Small intestine (tissue), 7 donors: ENCODE measurements at regions not wholly inside any gene's neighbourhood (a gene's known extent, or its start where the extent isn't known, plus 50 kb on each side); places are given as distances from the start of the nearest gene placed in this dataset.

Source experiments
- DNase-seq, 2 donors: peaks; one replicate each; pipeline versions ENCODE4 v3.0.0 to v3.0.0-alpha.2; 2013
- FAIRE-seq: peaks from 2 replicates; lab custom pipeline; 2012; peaks lifted over from hg19 to GRCh38; lab: Jason Lieb, UNC
- H3K27ac ChIP-seq, 3 donors: one replicate each; pipeline ENCODE4 v1.5.1; 2013; ENCODE audit warnings: low read length in 2 of 3, mild to moderate bottlenecking in 2 of 3, control low read depth in 1 of 3, inconsistent platforms in 1 of 3, low read depth in 1 of 3, moderate library complexity in 1 of 3
- H3K27me3 ChIP-seq, 3 donors: one replicate each; pipeline ENCODE4 v1.6.1; 2013; ENCODE audit warnings: low read length in 3 of 3, inconsistent platforms in 1 of 3; ENCODE audit not compliant: control insufficient read depth in 3 of 3, insufficient read depth in 3 of 3
- H3K36me3 ChIP-seq, 3 donors: one replicate each; pipeline ENCODE4 v1.6.1; 2013; ENCODE audit warnings: low read length in 3 of 3, inconsistent platforms in 1 of 3, low read depth in 1 of 3, mild to moderate bottlenecking in 1 of 3, moderate library complexity in 1 of 3; ENCODE audit not compliant: control insufficient read depth in 3 of 3, insufficient read depth in 2 of 3
- H3K4me1 ChIP-seq, 3 donors: one replicate each; pipeline ENCODE4 v1.6.1; 2013; ENCODE audit warnings: low read length in 2 of 3, inconsistent platforms in 1 of 3, low read depth in 1 of 3, mild to moderate bottlenecking in 1 of 3, moderate library complexity in 1 of 3; ENCODE audit not compliant: control insufficient read depth in 3 of 3, insufficient read depth in 2 of 3
- H3K4me3 ChIP-seq, 3 donors: one replicate each; pipeline ENCODE4 v1.5.1; 2013; ENCODE audit warnings: low read length in 3 of 3, control low read depth in 1 of 3, inconsistent platforms in 1 of 3, low read depth in 1 of 3, mild to moderate bottlenecking in 1 of 3, moderate library complexity in 1 of 3
- H3K9me3 ChIP-seq, 2 donors: one replicate each; pipeline ENCODE4 v1.6.1; 2013; ENCODE audit warnings: low read depth in 1 of 2, low read length in 1 of 2; ENCODE audit not compliant: control insufficient read depth in 2 of 2, insufficient read depth in 1 of 2
- WGBS, 3 donors: extraction: QIAGEN DNeasy Blood & Tissue Kit; methylation state at CpG; one replicate each; pipeline ENCODE4 v1.1.7; 2013; 5-methylcytosine and 5-hydroxymethylcytosine counted together
- donor health status: healthy with polysubstance abuse.
- donor health status: control.
- donor health status: control.
- donor health status: Bipolar disorder and iron deficiency.
- donor health status: healthy.

DNA sequence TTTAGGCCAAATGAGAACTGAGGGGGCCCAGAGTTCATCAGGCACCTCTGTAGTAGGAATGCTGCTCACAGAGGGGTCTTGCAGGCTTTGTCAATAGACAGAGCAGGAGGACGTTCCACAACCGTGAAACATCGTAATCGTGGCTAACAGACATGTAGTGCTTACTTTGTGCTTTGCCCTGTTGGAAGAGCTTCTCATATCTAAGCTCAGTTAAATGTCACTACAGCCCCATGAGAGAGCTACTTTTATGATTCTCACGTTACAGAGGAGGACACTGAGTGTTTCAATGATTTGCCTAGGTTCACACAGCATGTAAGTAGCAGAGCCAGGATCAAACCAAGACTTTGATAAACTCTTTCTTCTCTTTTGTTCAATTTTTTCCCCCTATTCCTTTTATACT lies 136.6 kb downstream of the MYCN start:
- Histone ChIP-seq H3K9me3 (no peaks in the 10 kb centered on the region), H3K4me3 (no peak overlapping the region), H3K27ac (no peak overlapping the region), H3K4me1 (no peaks in the 10 kb centered on the region), H3K27me3 (no peaks in the 10 kb centered on the region), H3K36me3 (no peaks in the 10 kb centered on the region)
- DNase-seq (no peak), FAIRE-seq (no peak)
- WGBS, 3 donors, result 82 to 93% (median 87%) methylated on average over 5 of the region's 5 CpGs

DNA sequence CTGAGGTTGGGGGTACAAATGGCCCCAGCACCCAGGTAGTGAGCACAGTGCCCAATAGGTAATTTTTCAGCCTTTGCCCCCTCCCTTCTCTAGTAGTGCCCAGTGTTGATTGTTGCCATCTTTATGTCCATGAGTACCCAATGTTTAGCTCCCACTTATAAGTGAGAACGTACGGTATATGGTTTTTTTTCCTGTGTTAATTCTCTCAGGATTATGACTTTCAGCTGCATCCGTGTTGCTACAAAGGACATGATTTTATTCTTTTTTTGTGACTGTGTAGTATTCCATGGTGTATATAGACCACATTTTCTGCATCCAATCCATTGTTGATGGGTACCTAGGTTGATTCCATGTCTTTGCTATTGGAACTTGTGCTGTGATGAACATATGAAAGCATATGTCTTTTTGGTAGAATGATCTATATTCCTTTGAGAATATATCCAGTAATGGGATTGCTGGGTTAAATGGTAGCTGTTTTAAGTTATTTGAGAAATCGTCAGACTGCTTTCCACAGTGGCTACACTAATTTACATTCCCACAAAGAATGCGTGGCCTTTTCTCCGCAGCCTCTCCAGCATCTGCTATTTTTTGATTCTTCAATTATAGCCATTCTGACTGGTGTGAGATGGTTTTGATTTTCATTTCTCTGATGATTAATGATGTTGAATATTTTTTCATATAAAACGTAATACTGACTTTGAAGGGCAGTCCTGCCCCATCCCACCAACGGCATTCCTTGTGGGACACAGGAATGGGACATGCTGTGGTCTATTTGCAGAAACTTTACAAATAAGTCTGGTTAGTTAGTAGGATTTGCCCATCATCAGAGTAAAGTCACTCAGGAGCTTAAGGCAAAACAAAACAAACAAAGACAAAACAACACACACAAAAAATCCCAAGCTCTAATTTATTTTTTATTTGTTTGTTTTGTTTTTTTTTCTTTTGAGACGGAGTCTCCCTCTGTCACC lies 135.0 kb downstream of the MYCN start:
- FAIRE-seq (no peak), DNase-seq (no peak)
- Histone ChIP-seq H3K4me1 (peaks cover 0 to 6% (median 0%) of the 10 kb centered on the region in 3 donors), H3K36me3 (no peaks in the 10 kb centered on the region), H3K4me3 (no peak overlapping the region), H3K27ac (no peak overlapping the region), H3K9me3 (no peaks in the 10 kb centered on the region), H3K27me3 (no peaks in the 10 kb centered on the region)
- 77 to 86% (median 84%) methylated on average over 9 of the region's 9 CpGs for WGBS, 3 donors

DNA sequence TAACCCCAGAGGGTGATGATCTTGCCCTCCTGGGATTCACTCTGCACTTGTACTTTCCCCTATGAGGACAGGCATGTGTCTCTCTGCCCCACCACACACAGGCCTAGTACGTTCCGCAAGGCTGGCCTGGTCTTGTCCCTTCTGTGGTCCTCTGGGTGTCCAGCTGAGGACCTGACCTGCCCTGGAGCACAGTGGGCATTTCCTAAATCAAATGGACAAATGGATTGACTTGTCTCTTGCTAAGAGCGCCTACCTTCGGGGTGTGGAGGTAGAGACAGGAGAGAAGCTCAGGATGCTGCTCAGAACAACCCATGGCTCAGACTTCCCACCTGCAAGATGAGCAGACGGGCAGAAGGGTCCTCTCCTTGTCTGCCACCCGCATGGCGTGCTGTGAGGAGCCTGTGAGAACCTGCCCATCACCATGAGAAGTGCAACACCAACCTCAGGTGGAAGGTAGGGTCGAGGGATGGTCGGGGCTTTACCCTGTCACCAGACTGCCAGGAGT lies 133.6 kb downstream of the MYCN start:
- DNase-seq, result no peak
- Histone ChIP-seq H3K4me3 (no peak overlapping the region), H3K9me3 (no peaks in the 10 kb centered on the region), H3K4me1 (peaks cover 0 to 14% (median 0%) of the 10 kb centered on the region in 3 donors), H3K27ac (no peak overlapping the region), H3K36me3 (no peaks in the 10 kb centered on the region), H3K27me3 (no peaks in the 10 kb centered on the region)
- no peak for FAIRE-seq
- WGBS, 3 donors, result 92 to 94% (median 93%) methylated on average over 9 of the region's 9 CpGs

DNA sequence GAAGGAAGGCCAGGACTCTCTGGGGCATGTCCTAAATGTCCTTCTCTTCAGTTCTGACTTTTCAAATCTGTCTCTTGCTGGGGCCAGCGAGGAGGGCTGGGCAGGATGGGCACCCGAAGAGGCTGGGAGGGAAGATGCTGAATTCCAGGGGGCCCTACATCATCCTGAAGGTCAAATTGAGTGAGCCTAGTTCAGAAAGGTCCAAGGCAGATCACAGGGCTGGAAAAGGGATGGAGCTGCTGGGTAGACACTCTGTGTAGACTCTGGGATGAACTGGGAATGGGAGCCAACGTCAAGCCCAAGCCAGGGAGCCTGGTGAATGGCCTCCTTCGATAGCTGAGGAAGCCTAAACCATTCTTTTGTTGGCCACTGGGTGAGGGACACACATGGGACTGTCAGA lies 133.1 kb downstream of the MYCN start:
- FAIRE-seq, result no peak
- no peak for DNase-seq
- Histone ChIP-seq H3K4me3 (no peak overlapping the region), H3K4me1 (peaks cover 0 to 17% (median 0%) of the 10 kb centered on the region in 3 donors), H3K27me3 (no peaks in the 10 kb centered on the region), H3K27ac (no peak overlapping the region), H3K36me3 (no peaks in the 10 kb centered on the region), H3K9me3 (no peaks in the 10 kb centered on the region)
- WGBS, 3 donors, result 81 to 88% (median 86%) methylated on average over 4 of the region's 4 CpGs

DNA sequence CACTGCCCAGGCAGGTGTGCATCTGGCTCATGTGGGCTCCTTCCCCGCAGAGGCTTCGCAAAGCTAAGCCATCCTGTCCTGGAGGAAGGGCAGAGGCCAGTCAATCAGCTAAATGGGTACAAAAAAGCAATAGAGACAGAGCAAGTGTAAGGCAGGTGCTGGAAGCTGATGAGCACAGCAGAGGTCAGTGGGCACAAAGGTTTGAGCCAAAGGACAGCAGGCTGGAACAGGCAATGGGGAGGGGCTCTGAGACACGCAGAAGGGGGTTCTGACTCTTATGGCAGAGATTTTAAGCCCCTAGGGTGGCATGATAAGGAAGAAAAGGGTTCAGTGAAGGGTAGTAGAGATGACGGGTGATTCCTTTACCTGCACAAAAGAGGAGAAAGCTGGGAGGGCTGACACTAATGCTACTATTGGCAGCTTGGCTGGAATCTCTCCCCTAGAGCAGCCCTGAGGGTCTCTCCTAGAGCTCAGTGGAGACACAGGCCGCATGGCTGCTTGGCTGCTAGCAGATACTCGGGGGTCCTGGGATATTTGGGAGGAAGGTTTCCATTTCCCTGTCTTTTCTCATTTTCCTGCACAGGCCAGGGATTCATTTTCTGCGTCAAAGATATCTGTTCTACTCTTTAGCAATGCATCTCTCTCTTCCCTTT lies 132.4 kb downstream of the MYCN start:
- 84 to 89% (median 88%) methylated on average over 7 of the region's 7 CpGs for WGBS, 3 donors
- no peak overlapping the region for H3K4me3 ChIP-seq
- no peak for FAIRE-seq

DNA sequence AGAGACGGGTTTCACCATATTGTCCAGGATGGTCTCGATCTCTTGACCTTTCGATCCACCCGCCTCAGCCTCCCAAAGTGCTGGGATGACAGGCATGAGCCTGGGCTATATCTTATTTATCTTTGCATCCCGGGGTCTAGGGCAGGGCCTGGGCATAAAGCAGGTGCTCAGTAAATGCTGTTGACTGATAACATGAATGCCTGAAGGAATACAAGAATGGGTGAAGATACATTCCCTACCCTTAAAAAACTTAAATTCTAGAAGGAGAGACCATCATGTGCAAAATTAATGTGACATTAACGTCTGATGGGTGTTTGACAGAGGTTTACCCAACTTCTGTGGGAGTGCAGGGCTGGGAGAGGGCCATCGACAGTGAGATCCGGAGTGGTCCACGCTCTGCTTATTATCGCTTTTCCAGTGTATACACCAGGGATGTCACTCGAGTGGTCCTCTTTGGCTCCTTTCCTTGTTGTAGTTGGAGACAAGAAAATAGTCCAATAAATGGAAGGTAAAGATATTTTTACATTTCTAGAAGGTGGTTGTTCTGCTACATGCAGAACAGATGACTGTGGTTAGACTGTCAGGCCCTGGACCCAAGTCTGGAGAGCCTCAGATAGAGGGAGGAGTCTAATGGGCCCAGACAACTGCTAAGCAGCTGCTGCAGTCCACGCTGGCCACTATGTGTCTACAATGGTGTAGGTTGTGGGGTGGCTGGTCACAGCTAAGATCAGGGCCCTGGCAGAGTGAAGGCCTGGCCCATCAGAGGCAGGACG lies 131.7 kb downstream of the MYCN start:
- Histone ChIP-seq H3K4me3 (no peak overlapping the region), H3K9me3 (no peaks in the 10 kb centered on the region), H3K36me3 (no peaks in the 10 kb centered on the region), H3K27me3 (no peaks in the 10 kb centered on the region), H3K27ac (no peak overlapping the region), H3K4me1 (peaks cover 0 to 24% (median 0%) of the 10 kb centered on the region in 3 donors)
- no peak for FAIRE-seq
- 92 to 93% (median 92%) methylated on average over 13 of the region's 13 CpGs for WGBS, 3 donors
- no peak for DNase-seq

More for the DNA sequence above, 132.4 kb downstream of the MYCN start:
- no peak for DNase-seq
- H3K36me3 ChIP-seq, result no peaks in the 10 kb centered on the region
- H3K27ac ChIP-seq, result no peak overlapping the region
- H3K27me3 ChIP-seq, result no peaks in the 10 kb centered on the region
- H3K9me3 ChIP-seq, result no peaks in the 10 kb centered on the region
- peaks cover 0 to 24% (median 0%) of the 10 kb centered on the region in 3 donors for H3K4me1 ChIP-seq

DNA sequence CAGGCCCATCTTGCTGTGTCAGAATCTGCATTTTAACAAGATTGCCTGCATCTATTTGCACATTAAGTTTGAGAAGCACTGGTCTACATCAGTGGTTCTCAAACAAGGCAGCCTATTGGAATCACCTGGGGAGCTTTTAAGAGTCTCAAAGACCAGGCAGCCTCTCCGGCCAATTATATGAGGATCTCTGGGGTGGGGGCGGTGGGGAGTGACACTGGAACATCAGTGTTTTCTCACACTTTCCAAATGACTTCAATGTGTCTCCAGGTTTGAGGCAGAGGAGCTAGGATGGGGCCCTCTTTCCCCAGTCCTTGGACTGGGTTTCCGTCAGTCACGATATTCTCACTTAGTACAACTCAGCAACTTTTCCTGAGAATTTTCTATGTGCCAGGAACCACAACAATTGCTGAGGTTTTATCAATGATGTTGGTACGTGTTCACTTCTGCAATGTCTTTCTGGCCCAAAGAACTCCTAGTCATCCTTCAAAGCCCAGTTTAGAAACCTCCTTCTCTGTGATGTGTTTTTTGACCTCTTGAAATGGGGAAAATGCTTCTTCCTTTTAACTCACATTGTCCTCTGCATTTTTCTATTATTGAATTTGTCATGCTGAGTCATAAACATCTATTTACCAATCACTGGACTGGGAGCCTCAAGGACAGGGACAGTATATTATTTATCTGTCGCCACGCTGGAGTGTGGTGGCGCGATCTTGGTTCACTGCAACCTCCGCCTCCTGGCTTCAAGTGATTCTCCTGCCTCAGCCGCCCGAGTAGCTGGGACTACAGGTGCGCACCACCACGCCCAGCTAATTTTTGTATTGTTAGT lies 130.9 kb downstream of the MYCN start:
- DNase-seq (no peak), FAIRE-seq (no peak)
- Histone ChIP-seq H3K36me3 (no peaks in the 10 kb centered on the region), H3K9me3 (no peaks in the 10 kb centered on the region), H3K27ac (no peak overlapping the region), H3K4me1 (peaks cover 0 to 24% (median 0%) of the 10 kb centered on the region in 3 donors), H3K27me3 (no peaks in the 10 kb centered on the region), H3K4me3 (no peak overlapping the region)
- 95 to 96% (median 95%) methylated on average over 14 of the region's 14 CpGs for WGBS, 3 donors
